NCI-H2171 treated with DMSO at 0.1 percent for 48 hours (cell line): ENCODE measurements at regions not wholly inside any gene's neighbourhood (a gene's known extent, or its start where the extent isn't known, plus 50 kb on each side); places are given as distances from the start of the nearest gene placed in this dataset.

Experiments
- DNase-seq: peaks from one replicate; lab custom pipeline; 2025; lab: John Stamatoyannopoulos, UW

DNA sequence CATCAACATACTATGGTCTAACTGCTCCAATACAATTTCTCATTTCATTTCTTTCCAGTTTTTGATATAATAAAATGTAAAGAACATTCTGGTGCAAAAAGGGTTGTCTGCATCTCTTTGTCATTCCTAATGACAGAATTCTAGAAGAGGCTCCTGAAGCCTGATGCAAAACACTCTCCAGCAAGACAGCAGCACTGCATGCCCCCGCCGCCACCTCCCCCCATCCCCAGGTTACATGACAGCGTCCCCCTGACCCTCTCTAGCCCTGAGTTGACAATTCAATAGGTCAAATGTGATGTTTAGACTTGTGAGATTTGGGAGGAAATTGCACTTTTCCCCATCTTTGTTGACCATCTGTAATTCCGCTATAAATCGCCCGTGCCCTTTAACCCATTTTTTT lies 64.6 kb upstream of the C1orf21 start:
- no peak for DNase-seq

DNA sequence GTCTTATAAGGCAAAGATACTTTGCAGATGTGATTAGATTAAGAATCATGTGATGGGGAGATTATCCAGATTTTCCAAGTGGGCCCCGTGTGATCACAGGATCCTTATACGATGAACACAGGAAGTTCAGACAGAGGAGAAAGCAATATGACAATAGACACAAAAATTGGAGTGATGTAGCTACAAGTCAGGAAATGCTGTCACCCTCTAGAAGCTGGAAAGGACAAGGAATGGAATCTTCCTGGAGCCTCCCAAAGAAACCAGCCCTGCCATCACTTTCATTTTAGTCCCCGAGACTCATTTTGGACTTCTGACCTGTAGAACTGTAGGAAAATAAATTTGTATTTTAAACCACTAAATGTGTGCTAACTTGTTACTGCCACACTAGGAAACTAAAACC lies 61.9 kb upstream of the C1orf21 start:
- no peak for DNase-seq

DNA sequence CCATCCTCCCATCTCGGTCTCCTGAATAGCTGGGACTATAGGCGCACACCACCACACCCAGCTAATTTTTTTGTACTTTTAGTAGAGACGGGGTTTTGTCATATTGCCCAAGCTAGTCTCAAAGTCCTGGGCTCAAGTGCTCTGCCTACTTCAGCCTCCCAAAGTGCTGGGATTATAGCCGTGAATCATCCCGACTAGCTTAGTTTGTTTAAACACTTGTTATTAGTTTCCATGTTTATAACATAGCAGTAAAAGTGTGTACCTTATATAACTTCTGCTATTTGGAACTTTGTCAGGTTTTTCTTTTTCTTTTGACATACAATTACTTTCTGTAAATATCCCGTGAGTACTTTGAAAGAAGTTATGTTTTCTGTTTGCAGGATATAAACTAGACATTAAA lies 60.6 kb upstream of the C1orf21 start:
- no peak for DNase-seq

DNA sequence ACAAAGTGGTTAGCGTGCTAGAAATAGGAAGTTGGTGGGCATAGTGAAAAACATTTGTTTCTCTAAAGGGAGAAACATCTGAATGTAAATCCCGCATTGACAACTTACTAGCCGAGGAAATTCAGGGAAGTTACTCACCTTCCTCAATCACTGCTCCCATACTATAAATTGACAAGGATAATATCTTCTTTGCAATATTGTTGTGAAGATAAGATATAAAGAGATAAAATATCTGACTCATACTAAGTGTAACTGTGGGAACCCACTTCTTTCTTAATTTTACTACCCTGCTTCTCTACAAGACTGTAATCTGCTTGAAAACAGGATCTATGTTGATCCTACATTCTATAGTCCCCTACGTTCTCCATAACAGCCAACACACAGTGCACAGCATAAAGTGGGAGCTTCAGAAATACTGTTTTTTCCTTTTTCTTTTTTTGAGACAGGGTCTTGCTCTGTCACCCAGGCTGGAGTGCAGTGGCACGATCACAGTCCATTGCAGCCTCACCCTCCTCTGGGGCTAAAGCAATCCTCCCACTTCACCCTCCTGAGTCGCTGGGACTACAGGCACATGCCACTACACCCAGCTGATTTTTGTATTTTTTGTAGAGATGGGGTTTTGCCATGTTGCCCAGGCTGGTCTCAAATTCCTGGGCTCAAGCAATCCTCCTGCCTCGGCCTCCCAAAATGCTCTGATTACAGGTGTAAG lies 57.4 kb upstream of the C1orf21 start:
- DNase-seq: no peak

DNA sequence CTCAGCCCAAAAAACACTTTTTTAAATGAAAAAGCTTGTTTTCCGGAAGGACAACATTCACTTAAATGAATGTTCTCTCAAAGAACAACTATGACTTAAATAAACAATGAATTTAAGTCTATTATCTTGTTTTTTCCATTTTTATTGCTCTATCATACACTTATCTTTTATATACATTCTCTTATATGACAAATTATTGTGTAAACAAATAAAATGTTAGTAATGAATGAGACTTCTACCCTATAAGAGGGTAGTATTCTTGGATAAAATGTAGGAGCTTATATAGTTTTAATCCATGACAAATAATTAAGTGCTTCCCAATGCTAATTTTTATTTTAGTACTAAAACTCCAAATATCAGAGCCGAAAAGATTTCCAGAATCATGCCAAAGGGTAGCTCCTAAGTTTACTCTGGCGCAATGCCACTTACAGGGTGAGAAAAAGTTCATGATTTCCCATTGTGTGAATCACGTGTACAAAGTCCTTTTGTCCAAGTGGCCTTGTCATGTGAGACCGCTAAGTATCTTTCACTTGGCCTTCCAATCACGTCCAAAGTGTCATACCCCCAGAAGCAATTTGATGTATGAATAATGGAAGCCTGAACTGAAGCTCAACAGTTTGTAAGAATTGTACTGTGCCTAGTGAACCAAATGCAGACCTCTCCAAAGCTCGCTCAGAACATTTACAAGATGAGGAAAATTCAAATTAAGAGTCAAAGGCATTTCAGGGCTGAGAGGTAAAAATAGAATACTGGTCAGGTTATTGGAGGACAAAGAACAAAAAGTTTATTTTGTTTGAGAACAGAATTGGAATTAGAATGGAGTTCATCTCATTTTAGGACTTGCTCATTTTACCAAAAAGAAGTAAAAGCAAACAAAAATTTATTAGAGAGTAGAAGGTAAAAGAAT lies 56.6 kb upstream of the C1orf21 start:
- no peak for DNase-seq

DNA sequence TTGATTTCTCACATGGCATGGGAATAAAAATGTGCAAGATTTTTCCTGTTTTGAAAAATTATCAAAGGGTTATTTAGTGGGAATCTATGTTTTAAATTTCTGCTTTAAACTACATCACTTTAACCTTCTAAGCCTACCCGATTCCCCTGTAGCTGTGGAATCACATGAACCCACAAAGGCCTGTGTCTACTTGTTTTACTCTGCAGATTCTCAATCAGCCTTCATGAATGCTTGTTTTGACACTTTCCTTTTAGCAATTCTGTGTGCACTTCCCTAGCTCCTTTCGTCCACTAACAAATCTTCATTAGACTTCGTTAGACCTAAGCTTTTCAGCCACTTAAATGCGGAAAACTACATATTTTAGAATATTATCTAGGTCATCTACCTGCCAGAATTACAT lies 56.0 kb upstream of the C1orf21 start:
- no peak for DNase-seq
